ENCODE measurements at regions not wholly inside any gene's neighbourhood (a gene's known extent, or its start where the extent isn't known, plus 50 kb on each side); places are given as distances from the start of the nearest gene placed in this dataset.
"Not testable (repeated sequence)": the region's sequence is repeated elsewhere in the genome, so short reads cannot be mapped to it uniquely, and the experiment has no call there.

GRCh38 chr4:9024866-9025265 is 145.3 kb upstream of the FAM90A26 start:
- no CpG with 5 or more reads among the region's 3 CpGs for WGBS (ENCODE audit: insufficient coverage, insufficient read length)
- H3K27ac ChIP-seq (ENCODE audit: low read length) = not testable (repeated sequence)

DNA sequence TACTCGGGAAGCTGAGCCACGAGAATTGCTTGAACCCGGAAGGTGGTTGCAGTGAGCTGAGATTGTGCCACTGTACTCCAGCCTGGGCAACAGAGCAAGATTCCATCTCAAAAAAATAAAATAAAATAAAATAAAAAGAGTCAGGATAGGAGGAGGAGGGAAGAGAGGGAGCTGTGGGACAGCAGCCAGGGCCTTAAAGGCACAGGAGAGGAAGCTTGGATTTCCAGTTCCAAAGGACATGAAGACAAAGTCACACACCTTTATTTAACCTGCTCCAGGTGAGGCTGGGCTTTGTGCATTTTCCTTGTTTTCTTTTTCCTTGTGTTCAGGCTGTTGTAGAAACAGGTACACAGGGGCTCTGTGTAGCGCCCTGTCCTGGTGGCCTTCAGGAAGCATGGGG is 138.2 kb upstream of the HMX1 start:
- not testable (repeated sequence) for H3K4me3 ChIP-seq (ENCODE audit: low read length); H3K4me1 ChIP-seq (ENCODE audit: control insufficient read depth, insufficient read depth, low read length); H3K27me3 ChIP-seq (ENCODE audit: control insufficient read depth, insufficient read depth, low read length); DNase-seq (ENCODE audit: low read depth, low spot score); H3K9me3 ChIP-seq (ENCODE audit: control insufficient read depth, insufficient read depth, low read length); H3K27ac ChIP-seq (ENCODE audit: low read length); H3K36me3 ChIP-seq (ENCODE audit: control insufficient read depth, insufficient read depth, low read length)
- WGBS (ENCODE audit: insufficient coverage, insufficient read length) = no CpG with 5 or more reads among the region's 4 CpGs

More at GRCh38 chr4:9024866-9025265, 145.3 kb upstream of the FAM90A26 start:
- H3K4me1 ChIP-seq (ENCODE audit: control insufficient read depth, insufficient read depth, low read length); H3K36me3 ChIP-seq (ENCODE audit: control insufficient read depth, insufficient read depth, low read length); H3K4me3 ChIP-seq (ENCODE audit: low read length); H3K27me3 ChIP-seq (ENCODE audit: control insufficient read depth, insufficient read depth, low read length); DNase-seq (ENCODE audit: low read depth, low spot score); H3K9me3 ChIP-seq (ENCODE audit: control insufficient read depth, insufficient read depth, low read length): not testable (repeated sequence)

DNA sequence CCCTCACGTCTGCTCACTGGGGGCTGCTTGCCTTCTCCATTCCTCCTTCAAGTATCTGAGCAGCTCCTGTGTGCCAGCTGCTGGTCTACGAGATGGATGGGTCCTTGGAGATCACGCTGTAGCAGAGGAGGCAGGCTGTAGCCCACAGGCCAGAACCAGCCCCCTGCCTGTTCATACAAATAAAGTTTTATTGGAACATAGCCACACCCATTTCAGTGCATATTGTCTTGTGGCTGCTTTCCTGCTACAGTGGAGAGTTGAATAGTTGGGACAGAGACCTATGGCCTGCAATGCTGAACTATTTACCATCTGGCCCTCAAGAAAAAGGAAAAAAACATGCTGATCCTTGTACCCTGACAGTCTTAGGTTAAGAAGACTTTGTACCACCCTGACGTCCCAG is 136.8 kb upstream of the HMX1 start:
- no CpG with 5 or more reads among the region's 4 CpGs for WGBS (ENCODE audit: insufficient coverage, insufficient read length)
- not testable (repeated sequence) for H3K4me1 ChIP-seq (ENCODE audit: control insufficient read depth, insufficient read depth, low read length); H3K27me3 ChIP-seq (ENCODE audit: control insufficient read depth, insufficient read depth, low read length); H3K36me3 ChIP-seq (ENCODE audit: control insufficient read depth, insufficient read depth, low read length); H3K9me3 ChIP-seq (ENCODE audit: control insufficient read depth, insufficient read depth, low read length); DNase-seq (ENCODE audit: low read depth, low spot score); H3K27ac ChIP-seq (ENCODE audit: low read length); H3K4me3 ChIP-seq (ENCODE audit: low read length)

GRCh38 chr4:9001153-9001552 is 129.5 kb upstream of the HMX1 start:
- peak overlapping the region; percentile 8; the same call in 1 of the 2 replicates for H3K4me3 ChIP-seq (ENCODE audit: low read length)

DNA sequence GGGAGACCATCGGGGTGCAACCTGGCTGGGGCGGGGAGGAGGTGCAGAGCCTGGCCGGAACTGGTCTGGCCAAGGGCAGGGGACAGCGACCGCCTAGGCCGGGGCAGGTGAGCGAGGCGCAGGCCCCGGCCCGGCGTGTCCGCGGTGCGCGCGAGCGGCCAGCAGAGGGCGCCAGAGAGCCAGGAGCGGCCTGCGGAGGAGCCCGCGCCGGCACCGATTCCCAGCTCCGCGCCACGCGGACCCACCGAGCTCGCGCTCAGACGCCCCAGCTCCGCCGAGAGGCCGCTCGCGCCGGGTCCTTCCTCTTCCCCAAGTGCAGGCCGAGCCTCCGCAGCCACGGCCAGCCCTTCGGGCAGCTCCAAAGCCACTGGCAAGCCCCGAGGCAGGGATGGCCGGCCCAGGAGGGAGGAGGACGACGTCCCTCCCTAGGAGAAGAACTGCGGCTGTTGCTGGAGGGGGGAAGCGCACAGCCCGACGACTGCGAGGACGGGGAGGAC is 128.9 kb upstream of the HMX1 start:
- not testable (repeated sequence) for H3K4me3 ChIP-seq (ENCODE audit: low read length); H3K27me3 ChIP-seq (ENCODE audit: control insufficient read depth, insufficient read depth, low read length); DNase-seq (ENCODE audit: low read depth, low spot score); H3K9me3 ChIP-seq (ENCODE audit: control insufficient read depth, insufficient read depth, low read length); H3K4me1 ChIP-seq (ENCODE audit: control insufficient read depth, insufficient read depth, low read length); H3K27ac ChIP-seq (ENCODE audit: low read length); H3K36me3 ChIP-seq (ENCODE audit: control insufficient read depth, insufficient read depth, low read length)
- WGBS (ENCODE audit: insufficient coverage, insufficient read length) = no CpG with 5 or more reads among the region's 52 CpGs

More at GRCh38 chr4:9001153-9001552, 129.5 kb upstream of the HMX1 start:
- DNase-seq (ENCODE audit: low read depth, low spot score); H3K27ac ChIP-seq (ENCODE audit: low read length); H3K4me1 ChIP-seq (ENCODE audit: control insufficient read depth, insufficient read depth, low read length); H3K27me3 ChIP-seq (ENCODE audit: control insufficient read depth, insufficient read depth, low read length); H3K36me3 ChIP-seq (ENCODE audit: control insufficient read depth, insufficient read depth, low read length); H3K9me3 ChIP-seq (ENCODE audit: control insufficient read depth, insufficient read depth, low read length): not testable (repeated sequence)
- WGBS (ENCODE audit: insufficient coverage, insufficient read length) = no CpG with 5 or more reads among the region's 28 CpGs

DNA sequence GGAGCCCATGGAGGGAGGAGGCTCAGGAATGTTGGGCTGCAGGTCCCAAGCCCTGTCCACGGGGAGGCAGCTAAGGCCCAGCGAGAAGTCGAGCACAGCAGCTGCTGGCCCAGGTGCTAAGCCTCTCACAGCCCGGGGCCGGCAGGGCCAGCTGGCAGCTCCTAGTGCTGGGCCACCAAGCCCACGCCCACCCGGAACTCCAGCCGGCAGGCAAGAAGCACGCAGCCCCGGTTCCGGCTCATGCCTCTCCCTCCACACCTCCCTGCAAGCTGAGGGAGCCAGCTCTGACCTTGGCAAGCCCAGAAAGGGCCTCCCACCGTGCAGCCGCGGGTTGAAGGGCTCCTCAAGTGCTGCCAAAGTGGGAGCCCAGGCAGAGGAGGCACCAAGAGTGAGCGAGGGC is 121.3 kb upstream of the HMX1 start:
- not testable (repeated sequence) for H3K4me1 ChIP-seq (ENCODE audit: control insufficient read depth, insufficient read depth, low read length); H3K27ac ChIP-seq (ENCODE audit: low read length); H3K9me3 ChIP-seq (ENCODE audit: control insufficient read depth, insufficient read depth, low read length); H3K27me3 ChIP-seq (ENCODE audit: control insufficient read depth, insufficient read depth, low read length); H3K36me3 ChIP-seq (ENCODE audit: control insufficient read depth, insufficient read depth, low read length); DNase-seq (ENCODE audit: low read depth, low spot score); H3K4me3 ChIP-seq (ENCODE audit: low read length)
- no CpG with 5 or more reads among the region's 15 CpGs for WGBS (ENCODE audit: insufficient coverage, insufficient read length)

DNA sequence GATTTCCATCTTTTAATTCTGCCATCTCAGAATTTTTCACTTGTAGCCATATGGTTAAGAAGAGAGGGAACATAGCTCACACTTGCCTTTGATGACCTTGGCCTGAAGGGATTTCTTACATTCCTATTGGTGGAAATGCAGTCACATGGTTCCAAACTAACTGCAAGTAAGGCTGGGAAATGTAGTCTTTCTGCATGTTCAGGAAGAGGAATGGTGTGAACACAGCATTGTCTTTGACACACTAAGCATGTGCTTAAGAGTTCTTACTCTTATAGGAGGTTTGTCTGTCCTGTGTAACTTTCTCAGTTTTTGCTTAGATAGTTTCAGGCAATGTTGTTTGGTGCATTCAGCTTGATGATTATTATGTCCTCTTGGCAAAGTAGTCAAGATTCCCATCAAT is 119.8 kb upstream of the HMX1 start:
- DNase-seq (ENCODE audit: low read depth, low spot score) = not testable (repeated sequence)

DNA sequence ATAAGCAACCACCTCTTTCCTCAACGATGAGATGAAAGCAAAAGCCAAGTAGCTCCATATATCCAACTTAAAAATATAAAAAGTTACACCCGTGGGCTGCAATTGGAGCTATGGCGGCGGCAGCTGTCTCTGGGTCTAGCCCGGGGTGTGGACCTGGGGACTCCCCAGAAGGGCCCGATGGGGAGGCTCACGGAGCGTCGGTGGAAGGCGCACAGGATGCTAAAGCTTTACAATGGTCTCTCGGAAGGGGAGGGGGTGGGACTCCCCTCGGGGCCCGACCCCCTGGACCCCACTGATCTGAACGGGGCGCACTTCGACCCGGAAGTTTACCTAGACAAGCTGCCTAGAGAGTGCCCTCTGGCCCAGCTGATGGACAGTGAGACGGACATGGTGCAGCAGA is 118.7 kb upstream of the HMX1 start:
- H3K4me3 ChIP-seq (ENCODE audit: low read length); H3K36me3 ChIP-seq (ENCODE audit: control insufficient read depth, insufficient read depth, low read length); DNase-seq (ENCODE audit: low read depth, low spot score); H3K9me3 ChIP-seq (ENCODE audit: control insufficient read depth, insufficient read depth, low read length); H3K27ac ChIP-seq (ENCODE audit: low read length); H3K27me3 ChIP-seq (ENCODE audit: control insufficient read depth, insufficient read depth, low read length); H3K4me1 ChIP-seq (ENCODE audit: control insufficient read depth, insufficient read depth, low read length): not testable (repeated sequence)
- WGBS (ENCODE audit: insufficient coverage, insufficient read length) = no CpG with 5 or more reads among the region's 18 CpGs

More for the DNA sequence above, 119.8 kb upstream of the HMX1 start:
- not testable (repeated sequence) for H3K4me3 ChIP-seq (ENCODE audit: low read length); H3K27me3 ChIP-seq (ENCODE audit: control insufficient read depth, insufficient read depth, low read length); H3K27ac ChIP-seq (ENCODE audit: low read length); H3K36me3 ChIP-seq (ENCODE audit: control insufficient read depth, insufficient read depth, low read length); H3K4me1 ChIP-seq (ENCODE audit: control insufficient read depth, insufficient read depth, low read length); H3K9me3 ChIP-seq (ENCODE audit: control insufficient read depth, insufficient read depth, low read length)

DNA sequence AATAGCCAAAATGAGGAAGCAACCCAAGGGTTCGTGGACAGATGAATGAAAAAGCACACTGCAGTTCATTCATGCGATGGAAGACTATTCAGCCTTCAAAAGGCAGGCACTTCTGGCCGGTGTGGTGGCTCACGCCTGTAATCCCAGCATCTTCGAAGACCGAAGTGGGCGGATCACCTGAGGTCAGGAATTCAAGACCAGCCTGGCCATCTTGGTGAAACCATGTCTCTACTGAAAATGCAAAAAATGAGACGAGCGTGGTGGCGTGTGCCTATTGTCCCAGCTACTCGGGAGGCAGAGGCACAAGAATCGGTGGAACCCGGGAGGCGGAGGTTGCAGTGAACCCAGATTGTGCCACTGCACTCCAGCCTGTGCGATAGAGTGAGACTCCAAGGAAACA is 114.1 kb upstream of the HMX1 start:
- WGBS (ENCODE audit: insufficient coverage, insufficient read length) = no CpG with 5 or more reads among the region's 15 CpGs
- not testable (repeated sequence) for H3K4me3 ChIP-seq (ENCODE audit: low read length); H3K27me3 ChIP-seq (ENCODE audit: control insufficient read depth, insufficient read depth, low read length); DNase-seq (ENCODE audit: low read depth, low spot score); H3K36me3 ChIP-seq (ENCODE audit: control insufficient read depth, insufficient read depth, low read length); H3K9me3 ChIP-seq (ENCODE audit: control insufficient read depth, insufficient read depth, low read length); H3K4me1 ChIP-seq (ENCODE audit: control insufficient read depth, insufficient read depth, low read length); H3K27ac ChIP-seq (ENCODE audit: low read length)

DNA sequence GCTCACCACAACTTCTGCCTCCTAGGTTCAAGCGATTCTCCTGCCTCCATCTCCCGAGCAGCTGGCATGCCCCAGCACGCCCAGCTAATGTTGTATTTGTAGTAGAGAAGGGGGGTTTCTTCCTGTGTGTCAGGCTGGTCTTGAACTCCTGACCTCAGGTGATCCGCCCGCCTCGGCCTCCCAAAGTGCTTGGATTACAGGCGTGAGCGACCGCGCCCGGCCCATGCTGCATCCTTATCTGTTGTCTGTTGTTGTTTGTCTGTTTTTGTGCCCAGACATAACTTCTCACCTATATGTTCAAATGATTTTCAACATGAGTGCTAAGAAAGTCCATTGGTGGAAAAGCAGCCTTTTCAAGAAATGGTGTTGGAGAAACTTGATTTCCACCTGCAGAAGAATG is 113.0 kb upstream of the HMX1 start:
- H3K27me3 ChIP-seq (ENCODE audit: control insufficient read depth, insufficient read depth, low read length); H3K9me3 ChIP-seq (ENCODE audit: control insufficient read depth, insufficient read depth, low read length); H3K27ac ChIP-seq (ENCODE audit: low read length); H3K4me3 ChIP-seq (ENCODE audit: low read length); H3K4me1 ChIP-seq (ENCODE audit: control insufficient read depth, insufficient read depth, low read length); H3K36me3 ChIP-seq (ENCODE audit: control insufficient read depth, insufficient read depth, low read length); DNase-seq (ENCODE audit: low read depth, low spot score): not testable (repeated sequence)
- WGBS (ENCODE audit: insufficient coverage, insufficient read length) = no CpG with 5 or more reads among the region's 11 CpGs

DNA sequence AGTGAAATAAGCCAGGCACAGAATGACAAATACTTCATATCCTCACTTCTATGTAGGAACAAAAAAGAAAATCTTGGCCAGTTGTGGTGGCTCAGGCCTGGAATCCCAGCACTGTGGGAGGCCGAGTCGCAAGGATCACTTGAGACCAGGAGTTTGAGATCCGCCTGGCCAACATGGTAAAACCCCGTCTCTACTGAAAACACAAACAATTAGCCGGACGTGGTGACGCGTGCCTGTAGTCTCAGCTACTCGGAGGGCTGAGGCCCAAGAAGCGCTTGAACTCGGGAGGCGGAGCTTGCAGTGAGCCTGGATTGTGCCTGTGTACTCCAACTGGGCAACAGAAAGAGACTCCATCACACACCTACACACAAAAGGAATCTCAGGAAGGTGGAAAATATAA is 112.3 kb upstream of the HMX1 start:
- not testable (repeated sequence) for H3K9me3 ChIP-seq (ENCODE audit: control insufficient read depth, insufficient read depth, low read length); H3K27me3 ChIP-seq (ENCODE audit: control insufficient read depth, insufficient read depth, low read length); DNase-seq (ENCODE audit: low read depth, low spot score); H3K36me3 ChIP-seq (ENCODE audit: control insufficient read depth, insufficient read depth, low read length); H3K4me1 ChIP-seq (ENCODE audit: control insufficient read depth, insufficient read depth, low read length); H3K4me3 ChIP-seq (ENCODE audit: low read length); H3K27ac ChIP-seq (ENCODE audit: low read length)
- no CpG with 5 or more reads among the region's 12 CpGs for WGBS (ENCODE audit: insufficient coverage, insufficient read length)
